IMR-90 (cell line): ENCODE measurements at regions not wholly inside any gene's neighbourhood (a gene's known extent, or its start where the extent isn't known, plus 50 kb on each side); places are given as distances from the start of the nearest gene placed in this dataset.

Experiments
- ATAC-seq: fragments of 200-7000 bp; cut with Tn5 transposase; 2 replicates; pipeline ENCODE4 v1.9.1; 2020; ENCODE audit warnings: low read depth, mild to moderate bottlenecking, moderate library complexity
- BruUV-seq: library from RNA; stranded (reverse); fragments of 400-500 nt; replicated peaks from 2 replicates; lab custom pipeline; 2021; lab: Mats Ljungman, UMichigan
- CTCF ChIA-PET: fragments of 300-600 bp; formaldehyde crosslinking; extraction: SDS; loops from one replicate; lab custom pipeline; 2021; ENCODE audit warnings: antibody characterized with exemption; lab: Yijun Ruan, JAX
- POLR2A ChIA-PET: fragments of 300-600 bp; sonication (Branson Sonifier 250); formaldehyde crosslinking; loops from one replicate; lab custom pipeline; 2022; ENCODE audit warnings: antibody characterized with exemption; ENCODE audit not compliant: unreplicated experiment; lab: Charles Lee
- DNase-seq: peaks from one replicate; pipeline ENCODE4 v3.0.0; 2013
- H2AFZ ChIP-seq: replicated peaks from 2 replicates; pipeline ENCODE3; 2013; ENCODE audit warnings: low read length, mild to moderate bottlenecking; ENCODE audit not compliant: poor library complexity
- H2AK5ac ChIP-seq: 2 replicates; pipeline ENCODE4 v1.6.1; 2013; ENCODE audit warnings: low read depth, low read length, inconsistent platforms
- H2AK9ac ChIP-seq: replicated peaks from 2 replicates; pipeline ENCODE3; 2013; ENCODE audit warnings: mild to moderate bottlenecking, low read depth, low read length, moderate library complexity; ENCODE audit not compliant: poor library complexity
- H2BK120ac ChIP-seq: 2 replicates; pipeline ENCODE4 v1.6.1; 2013; ENCODE audit warnings: low read depth, low read length, inconsistent platforms
- H2BK15ac ChIP-seq: 3 replicates; pipeline ENCODE4 v1.6.1; 2013; ENCODE audit warnings: low read depth, low read length, inconsistent platforms
- H2BK20ac ChIP-seq: 2 replicates; pipeline ENCODE4 v1.6.1; 2013; ENCODE audit warnings: low read depth, mild to moderate bottlenecking, inconsistent platforms, low read length, moderate library complexity
- H2BK5ac ChIP-seq: 2 replicates; pipeline ENCODE4 v1.6.1; 2013; ENCODE audit warnings: mild to moderate bottlenecking, low read depth, low read length, inconsistent platforms; ENCODE audit not compliant: poor library complexity, severe bottlenecking
- H3K14ac ChIP-seq: replicated peaks from 2 replicates; pipeline ENCODE4 v1.6.1; 2013; ENCODE audit warnings: low read depth, low read length, inconsistent platforms
- H3K18ac ChIP-seq: 2 replicates; pipeline ENCODE4 v1.6.1; 2013; ENCODE audit warnings: low read depth, low read length, control low read depth
- H3K23ac ChIP-seq: 2 replicates; pipeline ENCODE4 v1.6.1; 2013; ENCODE audit warnings: low read depth, low read length, inconsistent platforms
- H3K27ac ChIP-seq: 2 replicates; pipeline ENCODE4 v1.5.1; 2013; ENCODE audit warnings: mild to moderate bottlenecking, control low read depth, low read length; ENCODE audit not compliant: insufficient read depth
- H3K27me3 ChIP-seq: 2 replicates; pipeline ENCODE4 v1.6.1; 2013; ENCODE audit warnings: low read length; ENCODE audit not compliant: control insufficient read depth, insufficient read depth
- H3K36me3 ChIP-seq: 2 replicates; pipeline ENCODE4 v1.6.1; 2013; ENCODE audit warnings: low read length, mixed read lengths; ENCODE audit not compliant: control insufficient read depth, insufficient read depth
- H3K4ac ChIP-seq: 2 replicates; pipeline ENCODE4 v1.6.1; 2013; ENCODE audit warnings: low read depth, low read length, inconsistent platforms
- H3K4me1 ChIP-seq: 2 replicates; pipeline ENCODE4 v1.6.1; 2013; ENCODE audit warnings: low read length, mixed read lengths; ENCODE audit not compliant: control insufficient read depth, insufficient read depth
- H3K4me2 ChIP-seq: 2 replicates; pipeline ENCODE4 v1.6.1; 2013; ENCODE audit warnings: low read depth, mild to moderate bottlenecking, control low read depth, low read length, moderate library complexity
- H3K4me3 ChIP-seq: 2 replicates; pipeline ENCODE4 v1.5.1; 2013; ENCODE audit warnings: low read depth, mild to moderate bottlenecking, control low read depth, low read length, moderate library complexity; ENCODE audit not compliant: insufficient read depth
- H3K56ac ChIP-seq: 2 replicates; pipeline ENCODE4 v1.6.1; 2013; ENCODE audit warnings: low read length, inconsistent platforms; ENCODE audit not compliant: insufficient read depth; ENCODE audit errors: extremely low read depth
- H3K79me1 ChIP-seq, 2 experiments: 2 replicates each; pipeline ENCODE4 v1.6.1; 2013; ENCODE audit warnings: low read length in 2 of 2, inconsistent platforms in 1 of 2, low read depth in 1 of 2
- H3K9ac ChIP-seq: 2 replicates; pipeline ENCODE4 v1.6.1; 2013; ENCODE audit warnings: low read depth, low read length, control low read depth
- H3K9me1 ChIP-seq: 2 replicates; pipeline ENCODE4 v1.6.1; 2013; ENCODE audit warnings: low read length, inconsistent platforms; ENCODE audit not compliant: insufficient read depth
- H3K9me3 ChIP-seq: 2 replicates; pipeline ENCODE4 v1.6.1; 2013; ENCODE audit warnings: low read length; ENCODE audit not compliant: control insufficient read depth, insufficient read depth
- H4K20me1 ChIP-seq: 2 replicates; pipeline ENCODE4 v1.6.1; 2013; ENCODE audit warnings: low read length, inconsistent platforms; ENCODE audit not compliant: insufficient read depth
- H4K5ac ChIP-seq: 2 replicates; pipeline ENCODE4 v1.6.1; 2013; ENCODE audit warnings: mild to moderate bottlenecking, low read depth, low read length, control low read depth
- H4K8ac ChIP-seq, 2 experiments: 2 replicates each; pipeline ENCODE4 v1.6.1; 2013; ENCODE audit warnings: low read depth in 2 of 2, low read length in 2 of 2, control low read depth in 1 of 2, inconsistent platforms in 1 of 2
- H4K91ac ChIP-seq: 2 replicates; pipeline ENCODE4 v1.6.1; 2013; ENCODE audit warnings: low read depth, low read length, inconsistent platforms; ENCODE audit not compliant: insufficient read depth
- BHLHE40 ChIP-seq: fragments of 150-350 bp; IDR thresholded peaks from 2 replicates; pipeline ENCODE4 v1.6.1; 2016; ENCODE audit warnings: mild to moderate bottlenecking, low read depth, low read length
- FOS ChIP-seq: fragments of 150-350 bp; IDR thresholded peaks from 2 replicates; pipeline ENCODE4 v1.6.1; 2016; ENCODE audit warnings: low read depth, low read length
- RAD21 ChIP-seq: IDR thresholded peaks from 2 replicates; pipeline ENCODE4 v1.6.1; 2012; ENCODE audit warnings: low read length, improper control_type of control experiment
- WGBS, 2 experiments: methylation state at CpG; one replicate each; pipeline versions ENCODE4 v1.1.5 to v1.1.7; 2013; ENCODE audit warnings: missing lambda C conversion rate in 2 of 2; ENCODE audit not compliant: insufficient read length in 1 of 2; ENCODE audit errors: extremely low coverage in 2 of 2; 5-methylcytosine and 5-hydroxymethylcytosine counted together
- dilution Hi-C: fragments of 300-500 bp; cut with HindIII; formaldehyde crosslinking; loops from one replicate; pipeline ENCODE4 v1.14.3; 2018; ENCODE audit warnings: low sequenced_read_pairs; ENCODE audit not compliant: unreplicated experiment
- in situ Hi-C: fragments of 300-500 bp; cut with MboI; formaldehyde crosslinking; loops from 3 replicates; pipeline ENCODE4 v1.14.3; 2019; ENCODE audit warnings: low sequenced_read_pairs, inconsistent platforms, mixed read lengths
- intact Hi-C: fragments of 100-400 bp; cut with micrococcal nuclease; formaldehyde crosslinking; loops from 2 replicates; pipeline ENCODE4 v1.10.0; 2022

DNA sequence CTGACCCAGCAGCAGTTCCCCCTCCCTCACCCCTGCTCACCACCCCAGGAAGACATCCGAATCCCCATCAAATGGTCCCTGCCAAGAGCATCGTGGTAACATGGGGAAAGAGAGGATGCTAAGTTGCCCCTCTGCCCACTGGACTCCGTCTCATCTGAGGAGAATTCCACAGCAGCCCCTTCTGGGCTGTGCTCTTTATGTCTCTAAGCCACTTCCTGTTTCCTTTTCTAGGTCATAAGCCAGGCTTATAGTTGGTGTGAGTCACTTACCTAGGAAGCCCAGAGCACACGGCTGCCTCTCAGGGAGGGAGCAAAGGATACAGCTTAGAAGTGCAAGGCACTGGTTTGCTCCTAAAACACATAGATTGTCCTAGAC lies 76.0 kb downstream of the VCPKMT start:
- no peak overlapping the region for H3K4me3 ChIP-seq
- WGBS, 2 experiments, result 0% methylated on average over 1 of the region's 4 CpGs; no CpG with 5 or more reads in 1 of the 2 experiments
- intact Hi-C loops (no loop called here), in situ Hi-C loops (no loop called here), dilution Hi-C loops (no loop called here)
- H3K4ac ChIP-seq, result peak overlapping the region; percentile 96
- TF ChIP-seq BHLHE40 (no peak), FOS (peak; percentile 42; the same call in 1 of the 2 replicates), RAD21 (peak; percentile 18; the same call in 1 of the 2 replicates)
- peaks cover 0 to 20% of the 10 kb centered on the region in 2 experiments; a peak in 3 of 4 replicates for H3K79me1 ChIP-seq
- peak overlapping the region; percentile 98 for H4K91ac ChIP-seq
- peak overlapping the region; percentile 89 for H3K18ac ChIP-seq
- DNase-seq (peak; percentile 86), ATAC-seq (peak; percentile 63)
- H3K27ac ChIP-seq, result peak overlapping the region; percentile 95
- peaks cover 31% of the 10 kb centered on the region for H3K9me1 ChIP-seq
- peak overlapping the region; percentile 98 for H3K14ac ChIP-seq
- peak overlapping the region; percentile 99 for H2BK120ac ChIP-seq
- peaks cover 32% of the 10 kb centered on the region for H3K4me1 ChIP-seq
- no peaks in the 10 kb centered on the region for H3K9me3 ChIP-seq
- H4K20me1 ChIP-seq, result peaks cover 4% of the 10 kb centered on the region; the same call in 1 of the 2 replicates
- H2BK15ac ChIP-seq, result peak overlapping the region; percentile 98
- peak overlapping the region; percentile 95 for H4K5ac ChIP-seq
- peak overlapping the region; percentile 97 for H2BK5ac ChIP-seq
- peak overlapping the region; percentile 83 for H2AK9ac ChIP-seq
- H2AFZ ChIP-seq, result peak overlapping the region; percentile 90
- H4K8ac ChIP-seq, result peak overlapping the region; percentile 91 to 98
- peak overlapping the region; percentile 74 for H3K23ac ChIP-seq
- H3K27me3 ChIP-seq, result no peaks in the 10 kb centered on the region
- peak overlapping the region; percentile 49 for H3K9ac ChIP-seq
- ChIA-PET POLR2A (no interaction called here), CTCF (interaction anchor here (1.6 kb wide), 1 partner anchor 178 kb away, joined by 3 read pairs; no protein-coding TSS in a partner anchor)
- peak overlapping the region; percentile 99 for H2AK5ac ChIP-seq
- peak overlapping the region; percentile 97 for H2BK20ac ChIP-seq
- H3K4me2 ChIP-seq, result no peak overlapping the region
- no peaks in the 10 kb centered on the region for H3K36me3 ChIP-seq
- H3K56ac ChIP-seq, result peak overlapping the region; percentile 78
- BruUV-seq, result no TSS peak
